ENCODE measurements at regions not wholly inside any gene's neighbourhood (a gene's known extent, or its start where the extent isn't known, plus 50 kb on each side); places are given as distances from the start of the nearest gene placed in this dataset.

DNA sequence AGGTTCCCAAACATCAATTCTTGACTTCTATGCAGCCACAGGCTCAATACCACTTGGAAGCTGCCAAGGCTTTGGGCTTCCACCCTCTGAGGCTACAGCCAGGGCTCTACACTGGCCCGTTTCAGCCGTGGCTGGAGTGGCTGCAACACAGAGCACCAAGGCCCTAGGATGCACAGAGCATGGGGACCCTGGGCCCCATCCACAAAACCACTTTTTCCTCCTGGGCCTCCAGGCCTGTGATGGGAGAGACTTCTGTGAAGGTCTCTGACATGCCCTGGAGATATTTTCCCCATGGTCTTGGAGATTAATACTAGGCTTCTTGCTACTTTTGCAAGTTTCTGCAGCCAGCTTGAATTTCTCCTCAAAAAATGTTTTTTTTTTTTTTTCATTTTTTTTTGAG, 655.4 kb upstream of the ZP4 start:
- DNase-seq (ENCODE audit: low read depth) = no peak

DNA sequence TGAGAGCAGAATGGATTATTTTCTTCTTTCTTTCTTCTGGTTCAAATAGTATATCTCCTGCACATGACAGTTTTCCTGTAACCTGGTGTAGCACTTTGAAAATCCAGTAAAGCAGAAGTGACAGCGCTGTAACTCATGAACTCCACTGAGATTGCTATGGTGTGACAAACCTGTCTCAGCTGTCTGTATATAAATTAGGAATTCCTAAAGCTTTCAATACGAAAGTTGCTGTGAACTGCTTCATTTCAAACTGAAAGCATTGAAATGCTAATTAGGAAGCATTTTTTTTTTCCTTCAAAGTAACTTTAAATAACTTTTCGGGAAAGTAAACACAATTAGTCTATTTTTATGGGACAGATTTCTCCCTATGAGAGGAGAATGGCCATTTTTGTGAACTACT, 646.9 kb upstream of the ZP4 start:
- no peak for DNase-seq (ENCODE audit: low read depth)

DNA sequence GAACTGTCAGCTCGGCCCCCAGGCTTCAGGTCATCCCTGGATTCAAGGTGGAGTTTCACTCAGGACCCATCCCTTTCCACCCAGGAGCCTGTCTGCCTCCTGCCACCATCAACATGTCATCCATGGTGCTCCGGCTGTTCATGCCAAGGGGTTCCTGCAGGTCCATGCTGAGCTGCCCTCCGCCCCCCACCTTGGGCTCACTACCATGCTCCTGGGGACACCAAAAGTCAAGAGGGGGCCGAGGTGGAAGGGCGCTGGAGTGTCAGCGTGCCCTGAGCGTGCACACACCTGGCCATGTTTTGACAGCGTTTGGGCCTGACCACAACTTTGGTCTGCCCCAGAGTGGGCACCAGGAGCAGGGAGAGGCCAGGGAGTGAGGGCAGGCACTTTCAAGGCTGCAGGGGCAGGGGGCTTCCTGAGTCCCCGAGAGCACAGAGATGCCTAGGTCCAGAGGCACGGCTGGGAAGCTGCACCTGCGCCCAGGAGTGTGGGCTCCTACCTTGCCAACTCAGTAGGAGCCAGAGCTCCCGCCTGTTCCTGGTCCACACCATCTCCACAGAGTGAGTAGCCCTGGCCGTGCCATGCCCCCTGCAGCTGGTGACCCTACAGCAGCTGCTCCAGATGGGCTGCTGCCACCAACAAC, 639.6 kb upstream of the ZP4 start:
- no peak for DNase-seq (ENCODE audit: low read depth)

DNA sequence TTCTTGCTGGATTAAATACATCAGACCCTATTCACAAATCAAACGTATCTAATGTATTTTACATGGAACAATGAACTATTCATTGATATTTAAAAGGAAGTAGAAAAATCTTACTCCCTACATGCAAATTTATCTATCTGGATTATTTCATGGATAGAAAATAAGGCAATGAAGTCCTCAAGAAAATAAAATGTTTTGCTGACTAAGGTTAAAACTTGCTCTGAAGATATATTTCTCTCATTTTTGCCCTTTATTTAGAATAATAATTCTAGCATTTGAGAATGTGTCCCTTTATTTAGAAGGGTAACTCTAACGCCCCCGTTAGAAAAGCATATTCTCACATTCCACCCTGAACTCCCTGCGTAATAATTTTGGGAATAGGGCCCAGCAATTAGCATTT, 627.0 kb upstream of the ZP4 start:
- DNase-seq (ENCODE audit: low read depth) = no peak

DNA sequence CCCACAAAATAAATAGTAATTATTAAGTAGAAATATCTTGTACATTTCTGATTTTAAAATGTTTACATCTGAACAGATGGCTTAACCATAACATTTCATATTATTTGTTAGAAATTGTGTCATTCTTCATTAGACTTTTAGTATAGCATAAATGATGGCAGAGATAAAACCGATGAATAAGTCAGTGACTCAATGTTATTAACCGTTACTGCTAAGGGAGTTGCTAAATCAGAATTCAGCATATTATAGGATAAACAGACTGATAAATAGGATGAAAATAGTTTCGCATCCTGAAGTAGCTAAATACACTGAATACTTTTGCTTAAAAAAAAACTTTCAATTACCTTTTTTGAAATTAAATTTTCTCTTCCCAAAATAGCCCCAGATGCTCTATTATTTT, 610.6 kb upstream of the ZP4 start:
- DNase-seq (ENCODE audit: low read depth) = no peak

DNA sequence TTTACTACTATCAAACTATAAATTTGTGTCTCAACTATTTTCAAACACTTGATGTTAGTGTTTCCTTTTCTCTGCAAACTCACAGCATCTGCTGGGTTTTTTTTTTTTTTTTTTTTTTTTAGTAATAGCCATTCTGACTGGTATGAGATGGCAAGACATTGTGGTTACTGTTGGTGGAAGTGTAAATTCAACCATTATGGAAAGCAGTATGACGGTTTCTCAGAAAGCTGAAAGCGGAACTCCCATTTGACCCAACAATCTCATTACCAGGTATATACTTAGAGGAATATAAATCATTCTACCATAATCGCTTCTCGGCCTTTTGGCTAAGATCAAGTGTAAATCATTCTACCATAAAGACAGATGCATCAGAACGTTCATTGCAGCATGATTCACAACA, 608.3 kb upstream of the ZP4 start:
- no peak for DNase-seq (ENCODE audit: low read depth)

DNA sequence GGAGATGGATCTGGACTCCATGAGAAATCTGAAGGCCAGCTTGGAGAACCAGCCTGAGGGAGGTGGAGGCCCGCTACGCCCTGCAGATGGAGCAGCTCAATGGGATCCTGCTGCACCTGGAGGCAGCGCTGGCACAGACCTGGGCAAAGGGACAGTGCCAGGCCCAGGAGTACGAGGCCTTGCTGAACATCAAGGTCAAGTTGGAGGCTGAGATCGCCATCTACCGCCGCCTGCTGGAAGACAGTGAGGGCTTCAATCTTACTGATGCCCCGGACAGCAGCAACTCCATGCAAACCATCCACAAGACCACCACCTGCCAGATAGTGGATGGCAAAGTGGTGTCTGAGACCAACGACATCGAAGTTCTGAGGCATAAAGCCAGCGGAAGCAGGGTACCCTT, 601.5 kb upstream of the ZP4 start:
- DNase-seq (ENCODE audit: low read depth) = no peak

DNA sequence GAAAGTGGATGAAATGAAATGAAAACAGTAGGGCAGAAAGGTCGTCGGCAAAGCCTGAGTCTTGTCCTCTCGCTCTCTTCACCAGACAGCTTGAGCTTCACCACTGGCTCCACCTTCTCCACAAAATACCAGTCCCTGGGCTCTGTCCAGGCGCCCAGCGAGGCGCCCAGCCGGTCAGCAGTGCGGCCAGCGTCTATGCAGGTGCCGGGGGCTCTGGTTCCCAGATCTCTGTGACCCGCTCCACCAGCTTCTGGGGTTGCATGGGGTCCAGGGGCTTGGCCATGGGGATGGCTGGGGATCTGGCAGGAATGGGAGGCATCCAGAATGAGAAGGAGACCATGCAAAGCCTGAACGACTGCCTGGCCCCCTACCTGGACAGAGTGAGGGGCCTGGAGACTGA, 600.5 kb upstream of the ZP4 start:
- no peak for DNase-seq (ENCODE audit: low read depth)

DNA sequence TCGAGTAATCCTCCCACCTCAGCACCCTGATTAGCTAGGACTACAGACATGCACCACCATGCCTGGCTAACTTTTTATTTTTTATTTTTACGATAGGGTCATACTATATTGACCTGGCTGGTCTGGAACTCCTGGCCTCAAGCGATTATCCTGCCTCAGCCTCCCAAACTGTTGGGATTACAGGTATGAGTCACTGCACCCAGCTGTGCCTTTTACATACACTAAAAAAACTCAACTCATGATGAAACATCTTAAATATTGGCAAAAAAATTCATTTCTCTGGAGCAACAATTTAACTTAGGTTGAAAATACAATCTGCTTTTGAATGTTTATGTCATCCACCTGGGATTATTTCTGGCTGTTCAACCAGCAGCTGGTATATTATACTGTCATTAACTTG, 598.3 kb upstream of the ZP4 start:
- DNase-seq (ENCODE audit: low read depth) = no peak

DNA sequence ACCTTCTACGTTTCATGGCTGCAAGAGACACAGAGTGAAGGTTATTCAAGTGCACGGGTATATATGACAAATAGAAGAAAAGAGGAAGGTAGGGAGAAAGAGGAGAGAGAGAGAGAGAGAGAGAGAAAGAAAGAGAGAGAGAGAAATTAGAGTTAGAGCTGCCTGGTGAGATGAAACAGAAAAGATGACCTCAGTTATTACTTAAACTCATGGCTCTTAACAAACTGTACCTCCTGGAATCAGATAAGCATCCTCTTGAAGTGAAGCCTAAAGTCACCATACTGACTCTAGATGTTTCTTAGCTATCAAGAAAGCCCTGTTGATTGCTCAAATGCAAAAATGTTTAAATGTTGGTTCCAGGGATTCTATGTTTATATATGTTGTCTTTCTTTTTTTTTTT, 597.7 kb upstream of the ZP4 start:
- DNase-seq (ENCODE audit: low read depth) = no peak

DNA sequence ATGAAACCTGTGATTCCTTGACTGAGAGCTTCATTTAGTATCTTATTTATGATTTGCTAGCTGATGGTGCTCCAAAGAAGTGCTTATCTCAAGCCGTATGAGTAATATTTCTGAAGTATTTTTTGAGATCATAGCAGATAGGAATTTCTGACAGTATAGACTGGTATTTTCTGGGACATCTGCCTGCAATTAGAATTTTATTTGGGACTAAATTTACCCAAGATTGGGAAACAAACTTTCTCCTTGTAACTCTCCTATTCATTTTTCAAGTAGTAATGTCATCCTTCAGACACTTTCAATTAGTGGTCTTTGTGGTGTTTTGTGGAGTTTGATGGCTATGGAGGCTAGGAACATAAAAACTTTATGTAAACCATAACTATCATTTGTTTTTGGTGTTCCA, 597.2 kb upstream of the ZP4 start:
- DNase-seq (ENCODE audit: low read depth) = no peak

DNA sequence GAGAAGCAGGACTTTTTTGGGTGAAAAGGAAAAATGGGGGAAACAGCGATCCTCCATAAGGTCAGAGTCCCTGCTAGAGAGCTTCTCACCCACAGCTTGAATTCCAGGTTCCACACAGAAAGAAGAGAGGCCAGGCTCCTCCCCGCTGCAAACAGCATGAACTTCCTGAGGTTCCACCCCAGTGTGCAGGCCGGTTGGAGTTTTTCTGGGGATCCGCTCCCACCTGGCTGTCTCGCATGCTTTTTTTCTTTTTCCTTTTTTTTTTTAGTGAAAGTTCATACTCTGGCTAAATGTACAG, 595.1 kb upstream of the ZP4 start:
- DNase-seq (ENCODE audit: low read depth) = no peak

DNA sequence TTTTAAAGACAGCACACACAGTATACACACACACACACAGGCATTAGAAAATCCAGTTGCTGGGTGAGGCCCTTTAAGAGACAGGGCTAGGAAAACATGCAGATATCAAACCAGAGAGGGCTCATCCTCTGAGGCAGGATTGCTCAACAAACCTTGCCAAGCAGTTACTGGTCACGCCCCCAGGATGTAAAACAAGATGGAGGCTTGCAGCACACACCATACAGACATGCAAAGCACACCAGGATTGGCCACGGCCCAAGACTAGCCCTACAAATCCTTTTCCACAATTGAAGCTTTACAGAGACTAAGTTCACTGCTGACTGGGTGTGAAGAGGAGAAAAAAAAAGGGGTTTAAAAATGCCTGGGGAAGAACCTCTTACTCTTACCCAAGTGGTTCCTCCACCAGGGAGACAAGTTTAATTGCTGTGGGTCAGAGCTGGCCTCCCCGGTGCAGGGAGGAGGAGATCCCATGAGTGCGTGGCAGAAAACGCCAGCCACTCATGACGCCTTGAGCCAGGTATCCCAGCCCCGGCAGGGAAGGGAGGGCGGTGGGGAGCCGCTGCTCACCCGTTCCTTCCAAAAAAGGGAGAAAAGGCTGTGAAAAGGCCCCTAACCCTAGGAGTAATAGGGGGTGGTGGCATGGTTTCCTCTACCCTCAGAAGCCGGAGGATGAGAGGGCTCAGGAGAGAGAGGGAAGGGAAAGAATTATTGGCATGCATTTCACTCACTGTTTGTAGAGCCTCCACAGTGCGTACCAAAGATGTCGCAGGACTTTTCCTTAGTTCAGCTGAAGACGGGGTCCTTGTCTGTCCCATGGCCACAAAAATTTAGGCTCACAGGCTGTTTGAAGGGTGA, 594.6 kb upstream of the ZP4 start:
- DNase-seq (ENCODE audit: low read depth) = no peak

DNA sequence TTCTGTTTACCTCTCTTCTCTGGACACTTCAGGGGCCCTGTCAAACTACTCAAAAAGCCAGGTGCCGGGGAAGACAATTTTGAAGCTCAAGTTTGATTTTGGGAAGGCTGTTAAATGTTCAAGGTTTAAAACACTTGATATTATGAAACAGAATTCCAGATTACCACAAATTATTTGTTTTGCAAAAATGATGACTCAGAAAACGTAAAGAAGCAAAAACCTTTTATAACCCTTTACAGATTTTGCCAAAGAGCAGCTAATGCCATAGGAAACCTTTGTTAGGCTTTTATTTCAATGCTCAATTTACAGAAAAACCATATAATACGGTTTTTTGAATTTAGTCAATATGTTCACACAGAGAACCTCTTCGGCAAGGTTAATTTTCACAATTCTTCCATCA, 593.4 kb upstream of the ZP4 start:
- DNase-seq (ENCODE audit: low read depth) = no peak

DNA sequence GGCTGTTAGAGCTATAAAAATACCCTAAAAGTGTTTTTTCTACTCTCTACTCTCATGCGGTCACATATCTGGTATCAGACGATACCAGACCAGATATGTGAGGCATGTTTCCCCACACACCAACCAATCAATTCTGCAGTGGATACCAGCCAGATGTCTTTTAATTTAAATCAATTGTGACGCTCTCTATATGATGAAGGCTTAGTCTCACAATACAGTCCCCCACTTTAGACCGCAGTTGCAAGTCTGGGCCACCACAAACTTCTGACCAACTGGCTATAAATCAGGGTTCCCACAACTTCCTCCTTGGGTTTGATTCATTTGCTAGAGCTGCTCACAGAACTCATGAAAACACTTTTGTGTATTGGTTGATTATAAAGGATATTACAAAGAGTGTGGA, 586.1 kb upstream of the ZP4 start:
- no peak for DNase-seq (ENCODE audit: low read depth)

DNA sequence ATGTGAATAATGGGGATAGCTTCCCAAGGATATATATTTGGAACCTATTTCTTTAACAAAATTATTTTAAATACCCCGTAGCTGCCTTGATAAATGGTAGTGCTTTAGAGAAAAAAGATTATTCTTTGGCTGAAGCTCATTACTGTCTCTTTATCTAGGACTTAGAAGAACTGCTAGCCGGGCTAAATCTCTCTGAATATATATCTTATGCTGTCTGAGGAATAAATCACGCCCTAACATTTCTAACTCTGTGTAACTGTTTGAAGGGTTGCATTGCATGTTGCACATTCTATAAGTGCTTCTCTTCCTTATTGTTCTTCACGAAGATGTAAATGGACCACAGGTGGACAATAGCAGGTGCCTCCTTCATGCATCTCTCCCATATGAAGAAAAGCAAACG, 585.0 kb upstream of the ZP4 start:
- DNase-seq (ENCODE audit: low read depth) = no peak

DNA sequence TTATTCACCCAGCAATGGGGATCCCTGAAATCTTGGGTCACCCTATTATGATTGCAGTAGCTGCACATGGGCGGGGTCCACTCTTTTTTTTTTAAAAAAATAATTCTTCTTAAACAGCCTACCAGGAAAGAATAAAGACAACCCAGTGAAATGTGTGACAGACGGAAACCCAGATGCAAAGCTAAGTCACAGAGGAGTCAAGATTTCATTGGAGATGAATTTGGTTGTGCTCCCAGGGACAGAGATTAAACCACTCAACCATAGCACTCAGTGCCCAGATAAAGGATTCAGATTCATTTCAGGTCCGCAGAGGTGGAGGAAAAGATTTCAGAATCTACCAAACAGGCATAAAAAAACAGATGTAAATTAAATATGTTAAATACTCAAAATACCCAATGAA, 583.5 kb upstream of the ZP4 start:
- no peak for DNase-seq (ENCODE audit: low read depth)

DNA sequence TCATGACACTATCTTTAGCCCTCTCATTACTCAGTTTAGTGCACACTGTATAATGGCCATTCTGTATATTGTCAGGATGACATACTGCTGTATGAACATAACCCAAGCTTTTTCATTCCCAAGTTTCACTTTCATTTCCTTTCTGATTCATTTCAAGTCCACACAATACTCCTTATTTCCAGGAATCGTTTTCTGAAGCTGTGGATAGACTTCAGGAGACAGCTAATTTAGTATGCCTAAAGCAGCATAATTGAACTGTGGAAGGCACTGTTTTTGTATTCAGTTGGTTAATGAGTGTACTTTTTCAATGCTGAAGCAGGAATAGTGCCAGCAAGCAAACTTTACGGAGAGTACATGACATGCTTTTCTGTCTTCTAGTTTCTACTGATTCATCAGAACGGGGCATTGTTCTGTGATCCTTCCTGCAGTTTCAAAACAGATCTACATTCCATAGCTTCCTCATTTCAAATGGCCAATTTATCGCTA, 578.5 kb upstream of the ZP4 start:
- no peak for DNase-seq (ENCODE audit: low read depth)

DNA sequence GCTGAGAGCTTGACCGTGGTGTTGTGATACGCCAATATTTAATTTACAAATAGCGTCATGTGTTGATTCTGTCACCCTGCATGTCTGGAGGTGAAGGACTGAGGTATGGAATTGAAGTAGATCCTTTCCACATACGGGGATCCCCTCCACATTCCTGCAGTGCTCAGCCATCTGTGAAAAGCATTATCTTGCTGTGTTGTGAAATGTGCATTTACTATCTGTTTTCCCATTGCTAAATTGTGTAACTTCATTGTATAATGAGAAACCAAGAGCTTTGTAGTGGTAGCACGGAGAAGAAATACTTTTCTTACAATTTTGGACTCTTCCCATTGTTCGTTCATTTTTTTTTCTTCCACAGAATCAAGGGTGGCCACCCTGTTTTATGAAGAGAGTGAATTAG, 577.3 kb upstream of the ZP4 start:
- DNase-seq (ENCODE audit: low read depth) = no peak

DNA sequence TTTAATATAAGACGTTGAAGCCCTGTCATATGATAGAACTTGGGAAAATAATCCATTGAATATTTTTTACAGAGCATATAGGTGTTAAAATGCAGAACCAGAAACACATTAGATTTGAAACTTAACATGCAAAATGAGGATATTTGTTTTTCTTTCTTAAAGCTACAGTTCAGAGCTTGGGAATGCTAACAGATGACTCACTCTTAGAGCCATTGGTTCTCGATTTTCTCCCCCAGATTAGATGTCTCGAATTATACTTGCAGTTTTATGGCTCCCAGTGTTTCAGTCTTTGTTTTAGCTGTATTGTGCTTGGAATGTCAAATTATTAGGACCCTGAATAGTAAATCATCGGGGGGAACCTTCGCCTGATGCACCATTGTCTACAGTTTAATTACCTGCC, 575.7 kb upstream of the ZP4 start:
- DNase-seq (ENCODE audit: low read depth) = no peak

DNA sequence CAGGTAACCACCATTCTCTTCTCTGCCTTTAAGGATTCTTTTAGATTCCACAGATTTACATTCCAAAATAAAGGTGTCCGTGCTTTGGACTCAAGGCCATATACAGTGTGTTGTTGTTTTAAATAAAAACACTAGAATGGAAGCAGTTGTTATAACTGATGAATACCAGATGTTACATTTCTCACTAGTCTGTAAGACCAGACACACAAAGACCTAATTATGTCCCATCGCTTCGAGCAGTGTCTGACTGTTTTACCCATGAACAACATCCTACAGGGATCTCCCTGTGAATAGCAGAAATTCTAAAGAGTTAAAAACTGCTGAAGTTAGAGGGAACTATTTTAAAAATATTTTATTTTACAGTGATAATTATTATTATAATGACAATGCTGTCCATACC, 574.7 kb upstream of the ZP4 start:
- DNase-seq (ENCODE audit: low read depth) = no peak

DNA sequence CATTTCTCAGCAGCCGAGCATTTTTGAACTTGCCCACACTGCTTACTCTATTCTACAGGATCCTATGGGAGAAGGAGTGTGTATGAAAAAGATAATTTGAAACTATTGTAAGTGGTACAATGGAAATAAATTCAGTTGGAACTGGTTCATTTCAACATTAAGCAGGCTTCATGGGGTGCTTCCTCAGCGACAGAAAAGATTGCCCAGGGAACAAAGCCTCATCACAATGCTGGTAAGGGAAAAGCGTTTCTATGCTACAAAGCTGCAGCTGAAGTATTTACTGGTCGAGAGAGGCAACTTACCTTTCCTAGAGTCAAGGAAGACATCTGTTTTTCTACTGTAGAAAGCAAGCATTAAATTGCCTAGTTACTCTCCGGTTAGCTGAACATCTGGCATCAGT, 568.2 kb upstream of the ZP4 start:
- no peak for DNase-seq (ENCODE audit: low read depth)

DNA sequence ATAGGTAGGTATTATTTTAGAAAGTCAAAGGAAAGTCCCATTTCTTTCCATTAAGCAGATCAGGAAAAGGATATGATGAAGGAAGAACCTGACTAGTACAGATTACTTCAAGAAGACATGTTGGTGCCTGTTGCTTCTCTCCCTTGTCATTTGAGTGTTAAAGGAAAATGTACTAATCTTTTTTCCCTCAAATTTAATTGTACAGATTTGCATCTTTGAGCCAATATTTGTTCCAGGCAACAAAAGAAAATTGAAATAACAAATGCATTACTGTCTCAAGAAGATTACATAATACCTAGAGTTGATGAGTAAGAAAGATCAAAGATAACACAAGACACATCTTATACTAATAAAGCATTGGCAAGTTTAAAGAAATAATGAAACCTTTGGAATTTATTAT, 566.9 kb upstream of the ZP4 start:
- no peak for DNase-seq (ENCODE audit: low read depth)

DNA sequence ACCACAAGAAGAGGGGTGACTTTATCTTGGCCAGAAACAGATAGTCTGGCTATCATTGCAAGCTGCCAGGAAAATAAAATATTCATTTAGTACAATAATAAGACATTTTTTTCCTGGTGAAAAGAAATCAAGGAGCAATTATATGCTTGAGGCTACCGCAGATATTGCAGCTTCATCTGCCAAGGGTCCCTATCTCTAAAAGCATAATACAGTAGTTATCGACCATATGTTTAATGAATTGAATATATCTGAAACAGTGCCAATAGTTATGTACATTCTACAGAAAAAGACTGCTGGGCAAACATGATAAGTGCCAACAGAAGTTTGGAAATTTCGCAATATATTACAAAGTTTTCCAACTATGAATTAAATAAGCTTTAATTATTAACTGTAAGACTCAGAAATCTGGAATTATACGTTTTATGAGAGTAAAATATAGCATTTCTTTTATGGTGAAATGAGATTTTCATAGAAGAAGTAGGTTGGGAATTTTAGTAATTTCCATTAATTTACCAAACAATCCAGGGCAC, 561.1 kb upstream of the ZP4 start:
- no peak for DNase-seq (ENCODE audit: low read depth)

Data from activated T-cell treated with anti-CD3 and anti-CD28 coated beads for 24 hours (primary cell).